ENCODE measurements at regions not wholly inside any gene's neighbourhood (a gene's known extent, or its start where the extent isn't known, plus 50 kb on each side); places are given as distances from the start of the nearest gene placed in this dataset.

- CTCF ChIA-PET = no interaction called here
Measured at GRCh38 chr12:74790931-74791330, 253.3 kb downstream of the ATXN7L3B start.

GRCh38 chr12:74791365-74791764 lies 253.7 kb downstream of the ATXN7L3B start:
- no peaks in the 10 kb centered on the region for H3K9me3 ChIP-seq (ENCODE audit: low read length)
- H3F3A ChIP-seq (ENCODE audit: low read length, unreplicated experiment) = no peaks in the 10 kb centered on the region
- no peak for TF ChIP-seq EZH2phosphoT487 (IDR thresholded peaks at IDR 0.05; ENCODE audit: borderline replicate concordance, low read length)
- TF ChIP-seq EZH2 (IDR thresholded peaks at IDR 0.05; ENCODE audit: low read length, unreplicated experiment) = no peak
- no peak for TF ChIP-seq CTCF (conservative IDR thresholded peaks at IDR 0.05; ENCODE audit: low read depth, low read length)
- H3K9ac ChIP-seq (ENCODE audit: low read length) = no peak overlapping the region
- no peaks in the 10 kb centered on the region for H3K79me2 ChIP-seq (ENCODE audit: low read length)
- H2AFZ ChIP-seq (ENCODE audit: low read length) = peak overlapping the region; percentile 24
- no peak overlapping the region for H3K4me3 ChIP-seq (ENCODE audit: low read length)
- H3K36me3 ChIP-seq (ENCODE audit: low read depth, low read length) = no peaks in the 10 kb centered on the region
- no peak overlapping the region for H3K4me2 ChIP-seq (ENCODE audit: low read length)
- H3K4me1 ChIP-seq (ENCODE audit: insufficient read depth, low read length) = no peaks in the 10 kb centered on the region
- no peaks in the 10 kb centered on the region for H4K20me1 ChIP-seq (ENCODE audit: low read length)
- intact Hi-C loops (cut with micrococcal nuclease) = no loop called here
- DNase-seq = no peak
- no TSS peak for BruUV-seq (replicated peaks)
- ChIA-PET POLR2A (ENCODE audit: unreplicated experiment) (no interaction called here), CTCF (no interaction called here)
- ATAC-seq = peak; percentile 46; the same call in 1 of the 2 replicates
- H3K27me3 ChIP-seq (ENCODE audit: low read length) = no peaks in the 10 kb centered on the region
- H3K9me2 ChIP-seq (replicated peaks; ENCODE audit: low read length) = no peaks in the 10 kb centered on the region
- no peak overlapping the region for H3K27ac ChIP-seq (ENCODE audit: low read length)

More at GRCh38 chr12:74790931-74791330, 253.3 kb downstream of the ATXN7L3B start:
- H3K9me2 ChIP-seq (replicated peaks; ENCODE audit: low read length) = no peaks in the 10 kb centered on the region
- H3F3A ChIP-seq (ENCODE audit: low read length, unreplicated experiment) = no peaks in the 10 kb centered on the region
- H3K27ac ChIP-seq (ENCODE audit: low read length) = no peak overlapping the region
- H4K20me1 ChIP-seq (ENCODE audit: low read length) = no peaks in the 10 kb centered on the region
- H3K4me3 ChIP-seq (ENCODE audit: low read length) = no peak overlapping the region
- BruUV-seq (replicated peaks) = no TSS peak
- no peak overlapping the region for H3K4me2 ChIP-seq (ENCODE audit: low read length)
- H3K79me2 ChIP-seq (ENCODE audit: low read length) = no peaks in the 10 kb centered on the region
- H3K27me3 ChIP-seq (ENCODE audit: low read length) = no peaks in the 10 kb centered on the region
- intact Hi-C loops (cut with micrococcal nuclease) = no loop called here
- no peak for DNase-seq
- H3K9ac ChIP-seq (ENCODE audit: low read length) = no peak overlapping the region
- POLR2A ChIA-PET (ENCODE audit: unreplicated experiment) = no interaction called here
- no peak for ATAC-seq
- peak overlapping the region; percentile 24; the same call in 1 of the 2 replicates for H2AFZ ChIP-seq (ENCODE audit: low read length)
- H3K4me1 ChIP-seq (ENCODE audit: insufficient read depth, low read length) = no peaks in the 10 kb centered on the region
- H3K9me3 ChIP-seq (ENCODE audit: low read length) = no peaks in the 10 kb centered on the region
- TF ChIP-seq CTCF (conservative IDR thresholded peaks at IDR 0.05; ENCODE audit: low read depth, low read length) (no peak), EZH2phosphoT487 (IDR thresholded peaks at IDR 0.05; ENCODE audit: borderline replicate concordance, low read length) (no peak), EZH2 (IDR thresholded peaks at IDR 0.05; ENCODE audit: low read length, unreplicated experiment) (no peak)
- H3K36me3 ChIP-seq (ENCODE audit: low read depth, low read length) = no peaks in the 10 kb centered on the region

- ChIA-PET CTCF (no interaction called here), POLR2A (ENCODE audit: unreplicated experiment) (no interaction called here)
- intact Hi-C loops (cut with micrococcal nuclease) = no loop called here
- no peaks in the 10 kb centered on the region for H3K36me3 ChIP-seq (ENCODE audit: low read depth, low read length)
- no peak for ATAC-seq
- no peaks in the 10 kb centered on the region for H3K79me2 ChIP-seq (ENCODE audit: low read length)
- H4K20me1 ChIP-seq (ENCODE audit: low read length) = no peaks in the 10 kb centered on the region
- no peak for TF ChIP-seq EZH2phosphoT487 (IDR thresholded peaks at IDR 0.05; ENCODE audit: borderline replicate concordance, low read length)
- H3K27me3 ChIP-seq (ENCODE audit: low read length) = no peaks in the 10 kb centered on the region
- BruUV-seq (replicated peaks) = no TSS peak
- H3K4me3 ChIP-seq (ENCODE audit: low read length) = no peak overlapping the region
- no peaks in the 10 kb centered on the region for H3K9me3 ChIP-seq (ENCODE audit: low read length)
- no peak overlapping the region for H3K9ac ChIP-seq (ENCODE audit: low read length)
- H3K4me2 ChIP-seq (ENCODE audit: low read length) = no peak overlapping the region
- H2AFZ ChIP-seq (ENCODE audit: low read length) = no peak overlapping the region
- no peak overlapping the region for H3K27ac ChIP-seq (ENCODE audit: low read length)
- peak; percentile 47 for DNase-seq
- H3K9me2 ChIP-seq (replicated peaks; ENCODE audit: low read length) = no peaks in the 10 kb centered on the region
- H3F3A ChIP-seq (ENCODE audit: low read length, unreplicated experiment) = no peaks in the 10 kb centered on the region
- no peaks in the 10 kb centered on the region for H3K4me1 ChIP-seq (ENCODE audit: insufficient read depth, low read length)
Measured at GRCh38 chr12:74794522-74794921, 256.9 kb downstream of the ATXN7L3B start.

All from PC-3 (cell line).